Adrenal gland (tissue), 9 donors: ENCODE measurements at regions not wholly inside any gene's neighbourhood (a gene's known extent, or its start where the extent isn't known, plus 50 kb on each side); places are given as distances from the start of the nearest gene placed in this dataset.

Experiments used
- DNase-seq, 7 donors: peaks; one replicate each; pipeline ENCODE4 v3.0.0-alpha.2; 2019 to 2020
- H3K27ac ChIP-seq, 5 donors: fragments of 200-600 bp; sonication (generic) in 4 of 5; 1 replicate in 3 of 5; 2 replicates in 2 of 5; pipeline versions ENCODE4 v1.5.1 to v1.8.0; 2016 to 2020; ENCODE audit warnings: mild to moderate bottlenecking in 1 of 5
- H3K27me3 ChIP-seq: fragments of 200-600 bp; 2 replicates; pipeline ENCODE4 v1.8.0; 2021
- H3K36me3 ChIP-seq, 2 donors: fragments of 200-600 bp; replicated peaks in 1 of 2; 1 replicate in 1 of 2; 2 replicates in 1 of 2; pipeline versions ENCODE4 v1.5.1 to v1.8.0; 2018 to 2022
- H3K4me1 ChIP-seq, 2 donors: fragments of 200-600 bp; replicated peaks in 1 of 2; 1 replicate in 1 of 2; 2 replicates in 1 of 2; pipeline versions ENCODE4 v1.5.1 to v1.8.0; 2018 to 2021
- H3K4me3 ChIP-seq, 4 donors: fragments of 200-600 bp; sonication (generic) in 3 of 4; one replicate each; pipeline ENCODE4 v1.5.1; 2016 to 2018
- H3K9me3 ChIP-seq, 3 donors: fragments of 200-600 bp; sonication (generic) in 1 of 3; replicated peaks in 1 of 3; 1 replicate in 2 of 3; 2 replicates in 1 of 3; pipeline versions ENCODE4 v1.5.1 to v1.8.0; 2016 to 2021
- POLR2A ChIP-seq, 2 donors: fragments of 450-650 bp; IDR thresholded peaks; one replicate each; pipeline ENCODE4 v1.6.1; 2017; ENCODE audit warnings: antibody characterized with exemption in 2 of 2, mild to moderate bottlenecking in 2 of 2, moderate library complexity in 1 of 2
- WGBS, 4 donors: extraction: QIAGEN DNeasy Blood & Tissue Kit in 2 of 4; methylation state at CpG; one replicate each; pipeline versions ENCODE4 v1.1.5 to v1.1.7; 2013 to 2017; 5-methylcytosine and 5-hydroxymethylcytosine counted together
- intact Hi-C, 2 donors: fragments of 100-400 bp; cut with DNase I; formaldehyde crosslinking; loops; one replicate each; pipeline versions ENCODE4 v1.14.1 to v1.15.0; 2022 to 2023
- TF ChIP-seq, protein P1 (sequence below), 6 experiments: fragments of 450-650 bp in 4 of 6; fragments of 200-600 bp in 2 of 6; sonication (generic) in 1 of 6; IDR thresholded peaks; 1 replicate in 5 of 6; 2 replicates in 1 of 6; pipeline versions ENCODE4 v1.5.1 to v1.8.0; 2016 to 2021; ENCODE audit warnings: antibody characterized with exemption in 6 of 6, mild to moderate bottlenecking in 2 of 6, moderate library complexity in 1 of 6
- donor health status: healthy with polysubstance abuse.
- donor health status: Bipolar disorder and iron deficiency.
- donor health status: DM: yes; HTN: yes; CAD: no.
- donor health status: DM: no; HTN: no; CAD: no.
- donor health status: DM: no; HTN: no; CAD: no.

DNA sequence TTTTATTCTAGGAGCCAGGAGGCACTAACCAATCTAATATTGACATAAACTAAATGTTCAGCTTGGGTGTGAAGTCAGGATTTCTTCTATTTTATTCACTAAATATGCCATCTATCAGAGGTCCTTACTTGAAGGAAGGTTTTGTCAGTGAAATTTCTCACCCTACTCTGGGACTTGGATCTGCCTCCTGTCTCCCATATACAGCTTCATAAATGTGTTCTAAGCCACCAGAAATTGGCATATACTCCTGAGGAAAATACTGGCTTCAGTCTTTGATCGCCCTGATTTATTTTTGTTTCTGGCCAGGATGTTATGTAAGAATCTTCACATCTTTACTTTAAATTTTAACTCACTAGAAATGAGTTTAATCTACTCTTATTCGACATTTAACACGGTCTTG is 647.7 kb downstream of the C6orf118 start:
- no peak for DNase-seq
- WGBS, 4 donors: 67 to 78% (median 77%) methylated on average over 3 of the region's 3 CpGs
- Histone ChIP-seq H3K4me3 (no peak overlapping the region), H3K9me3 (no peaks in the 10 kb centered on the region), H3K4me1 (no peaks in the 10 kb centered on the region), H3K36me3 (no peaks in the 10 kb centered on the region), H3K27me3 (no peaks in the 10 kb centered on the region), H3K27ac (no peak overlapping the region)
- intact Hi-C loops: no loop called here
- TF ChIP-seq, protein P1, sequence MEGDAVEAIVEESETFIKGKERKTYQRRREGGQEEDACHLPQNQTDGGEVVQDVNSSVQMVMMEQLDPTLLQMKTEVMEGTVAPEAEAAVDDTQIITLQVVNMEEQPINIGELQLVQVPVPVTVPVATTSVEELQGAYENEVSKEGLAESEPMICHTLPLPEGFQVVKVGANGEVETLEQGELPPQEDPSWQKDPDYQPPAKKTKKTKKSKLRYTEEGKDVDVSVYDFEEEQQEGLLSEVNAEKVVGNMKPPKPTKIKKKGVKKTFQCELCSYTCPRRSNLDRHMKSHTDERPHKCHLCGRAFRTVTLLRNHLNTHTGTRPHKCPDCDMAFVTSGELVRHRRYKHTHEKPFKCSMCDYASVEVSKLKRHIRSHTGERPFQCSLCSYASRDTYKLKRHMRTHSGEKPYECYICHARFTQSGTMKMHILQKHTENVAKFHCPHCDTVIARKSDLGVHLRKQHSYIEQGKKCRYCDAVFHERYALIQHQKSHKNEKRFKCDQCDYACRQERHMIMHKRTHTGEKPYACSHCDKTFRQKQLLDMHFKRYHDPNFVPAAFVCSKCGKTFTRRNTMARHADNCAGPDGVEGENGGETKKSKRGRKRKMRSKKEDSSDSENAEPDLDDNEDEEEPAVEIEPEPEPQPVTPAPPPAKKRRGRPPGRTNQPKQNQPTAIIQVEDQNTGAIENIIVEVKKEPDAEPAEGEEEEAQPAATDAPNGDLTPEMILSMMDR (IDR thresholded peaks at IDR 0.05): no peak
- no peak for TF ChIP-seq POLR2A (IDR thresholded peaks at IDR 0.05)

- WGBS, 4 donors: 71 to 89% (median 78%) methylated on average over 1 of the region's 1 CpG
- H3K4me1 ChIP-seq: no peaks in the 10 kb centered on the region
- H3K36me3 ChIP-seq: no peaks in the 10 kb centered on the region
- no peak for DNase-seq
- H3K4me3 ChIP-seq: no peak overlapping the region
- intact Hi-C loops: no loop called here
- no peaks in the 10 kb centered on the region for H3K9me3 ChIP-seq
- H3K27me3 ChIP-seq: no peaks in the 10 kb centered on the region
- H3K27ac ChIP-seq: no peak overlapping the region
- TF ChIP-seq, protein P1 (IDR thresholded peaks at IDR 0.05): no peak
- no peak for TF ChIP-seq POLR2A (IDR thresholded peaks at IDR 0.05)
These were observed 648.6 kb downstream of the C6orf118 start for GRCh38 chr6:164660781-164661180.

DNA sequence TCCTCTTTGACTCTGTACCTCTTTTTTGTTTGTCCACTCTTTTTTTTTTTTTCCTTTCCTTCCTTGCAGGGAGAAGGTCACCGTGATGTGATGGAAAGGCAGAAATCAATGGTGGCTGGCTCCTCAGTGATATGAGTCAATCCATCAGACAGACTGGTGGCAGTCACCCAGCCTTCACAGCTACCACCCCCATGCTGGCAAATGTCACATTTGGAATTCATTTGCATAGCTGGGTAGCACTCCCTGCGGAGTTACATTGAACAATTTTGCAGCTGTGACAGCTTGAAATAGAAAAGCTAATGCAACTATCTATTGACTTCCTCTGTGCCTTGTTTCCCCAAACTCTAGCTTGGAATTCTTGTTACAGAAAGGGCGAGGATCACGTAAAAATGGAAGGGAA is 668.4 kb downstream of the C6orf118 start:
- H3K4me1 ChIP-seq: no peaks in the 10 kb centered on the region
- H3K27me3 ChIP-seq: no peaks in the 10 kb centered on the region
- no peak for TF ChIP-seq POLR2A (IDR thresholded peaks at IDR 0.05)
- TF ChIP-seq, protein P1 (IDR thresholded peaks at IDR 0.05): no peak
- H3K4me3 ChIP-seq: no peak overlapping the region
- peaks cover 0 to 9% (median 0%) of the 10 kb centered on the region in 3 donors for H3K9me3 ChIP-seq
- no peak overlapping the region for H3K27ac ChIP-seq
- WGBS, 4 donors: 71 to 79% (median 74%) methylated on average over 4 of the region's 4 CpGs
- intact Hi-C loops: no loop called here
- no peaks in the 10 kb centered on the region for H3K36me3 ChIP-seq
- no peak for DNase-seq

DNA sequence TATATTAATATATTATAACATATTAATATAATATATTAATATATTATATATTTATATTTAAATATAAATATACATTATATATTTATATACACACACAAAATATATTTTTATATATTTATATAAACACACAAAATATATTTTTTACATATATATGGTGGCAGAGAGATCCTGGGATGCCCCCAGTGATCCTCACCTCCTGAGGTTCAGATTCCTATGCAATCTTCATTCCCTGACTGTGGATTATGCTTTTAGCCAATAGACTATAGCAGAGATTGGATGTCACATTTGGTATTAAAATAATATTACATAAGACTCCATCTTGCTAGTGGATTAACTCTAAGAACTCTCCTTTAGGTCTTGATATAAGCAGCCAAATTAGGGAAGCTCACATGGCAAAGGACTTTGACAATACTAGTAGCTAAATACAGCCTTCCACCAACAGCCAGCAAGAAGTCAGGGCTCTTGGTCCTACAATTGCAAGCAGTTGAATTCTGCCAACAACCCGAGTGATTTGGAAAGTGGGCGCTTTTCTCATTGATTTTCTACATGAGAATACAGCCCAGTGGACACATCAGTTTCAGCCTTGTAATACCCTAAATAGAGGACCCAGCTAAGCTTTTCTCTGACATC is 681.0 kb downstream of the C6orf118 start:
- no peaks in the 10 kb centered on the region for H3K9me3 ChIP-seq
- intact Hi-C loops: no loop called here
- no peak overlapping the region for H3K4me3 ChIP-seq
- no peaks in the 10 kb centered on the region for H3K36me3 ChIP-seq
- no peaks in the 10 kb centered on the region for H3K4me1 ChIP-seq
- TF ChIP-seq, protein P1 (IDR thresholded peaks at IDR 0.05): no peak
- no peak for TF ChIP-seq POLR2A (IDR thresholded peaks at IDR 0.05)
- no peak for DNase-seq
- H3K27me3 ChIP-seq: no peaks in the 10 kb centered on the region
- no peak overlapping the region for H3K27ac ChIP-seq
- WGBS, 4 donors: 91 to 94% (median 93%) methylated on average over 2 of the region's 2 CpGs
